Parathyroid adenoma (tissue), 2 donors: ENCODE measurements at regions not wholly inside any gene's neighbourhood (a gene's known extent, or its start where the extent isn't known, plus 50 kb on each side); places are given as distances from the start of the nearest gene placed in this dataset.

Experiments used
- H2AFZ ChIP-seq: fragments of 300-600 bp; sonication (generic); one replicate; pipeline ENCODE4 v1.7.0; 2017; ENCODE audit warnings: antibody characterized with exemption, mild to moderate bottlenecking
- H3K27ac ChIP-seq: fragments of 300-600 bp; sonication (generic); one replicate; pipeline ENCODE4 v1.7.0; 2017
- H3K27me3 ChIP-seq: fragments of 300-600 bp; sonication (generic); one replicate; pipeline ENCODE4 v1.7.0; 2017; ENCODE audit warnings: low read length; ENCODE audit not compliant: control insufficient read depth, insufficient read depth
- H3K36me3 ChIP-seq: fragments of 300-600 bp; sonication (generic); one replicate; pipeline ENCODE4 v1.7.0; 2017; ENCODE audit warnings: low read length; ENCODE audit not compliant: control insufficient read depth, insufficient read depth
- H3K4me1 ChIP-seq: fragments of 300-600 bp; sonication (generic); one replicate; pipeline ENCODE4 v1.7.0; 2017; ENCODE audit warnings: control low read depth
- H3K4me2 ChIP-seq: fragments of 300-600 bp; sonication (generic); one replicate; pipeline ENCODE4 v1.7.0; 2017; ENCODE audit warnings: low read length
- H3K4me3 ChIP-seq: fragments of 300-600 bp; sonication (generic); one replicate; pipeline ENCODE4 v1.7.0; 2017; ENCODE audit warnings: low read depth, low read length
- H3K79me2 ChIP-seq: fragments of 300-600 bp; sonication (generic); one replicate; pipeline ENCODE4 v1.7.0; 2017; ENCODE audit warnings: control low read depth
- H3K9ac ChIP-seq: fragments of 300-600 bp; sonication (generic); one replicate; pipeline ENCODE4 v1.7.0; 2017; ENCODE audit warnings: mild to moderate bottlenecking
- H3K9me3 ChIP-seq: fragments of 300-600 bp; sonication (generic); one replicate; pipeline ENCODE4 v1.7.0; 2017; ENCODE audit warnings: low read length; ENCODE audit not compliant: control insufficient read depth
- TF ChIP-seq, protein P1 (sequence below): fragments of 300-600 bp; sonication (generic); IDR thresholded peaks from one replicate; pipeline ENCODE4 v1.7.0; 2017; ENCODE audit warnings: antibody characterized with exemption, mild to moderate bottlenecking
- donor health status: primary hyperparathyroidism.

DNA sequence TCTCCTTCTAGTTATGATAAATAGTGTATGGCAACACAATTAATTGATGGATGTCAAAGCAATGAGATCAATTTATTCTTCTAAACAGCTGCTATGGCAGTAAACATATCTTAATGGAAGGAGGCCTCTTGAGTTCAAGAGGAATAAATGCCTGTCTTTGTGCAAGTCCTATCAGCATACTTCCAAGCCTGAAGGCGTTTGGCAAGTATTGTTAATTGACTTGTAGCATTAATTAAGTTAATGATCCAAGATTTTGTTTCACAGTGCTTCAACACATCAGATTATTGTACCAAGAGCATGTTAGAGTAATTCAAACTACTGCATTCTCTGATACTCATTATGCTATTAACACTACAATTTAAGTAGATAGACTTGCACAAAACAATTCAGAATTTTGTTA lies 144.8 kb downstream of the FAT4 start:
- Histone ChIP-seq H3K9me3 (no peaks in the 10 kb centered on the region), H3K4me2 (no peak overlapping the region), H3K36me3 (no peaks in the 10 kb centered on the region), H3K27ac (no peak overlapping the region), H3K4me1 (no peaks in the 10 kb centered on the region), H2AFZ (no peak overlapping the region), H3K9ac (no peak overlapping the region), H3K4me3 (no peak overlapping the region), H3K79me2 (no peaks in the 10 kb centered on the region), H3K27me3 (no peaks in the 10 kb centered on the region)
- TF ChIP-seq, protein P1, sequence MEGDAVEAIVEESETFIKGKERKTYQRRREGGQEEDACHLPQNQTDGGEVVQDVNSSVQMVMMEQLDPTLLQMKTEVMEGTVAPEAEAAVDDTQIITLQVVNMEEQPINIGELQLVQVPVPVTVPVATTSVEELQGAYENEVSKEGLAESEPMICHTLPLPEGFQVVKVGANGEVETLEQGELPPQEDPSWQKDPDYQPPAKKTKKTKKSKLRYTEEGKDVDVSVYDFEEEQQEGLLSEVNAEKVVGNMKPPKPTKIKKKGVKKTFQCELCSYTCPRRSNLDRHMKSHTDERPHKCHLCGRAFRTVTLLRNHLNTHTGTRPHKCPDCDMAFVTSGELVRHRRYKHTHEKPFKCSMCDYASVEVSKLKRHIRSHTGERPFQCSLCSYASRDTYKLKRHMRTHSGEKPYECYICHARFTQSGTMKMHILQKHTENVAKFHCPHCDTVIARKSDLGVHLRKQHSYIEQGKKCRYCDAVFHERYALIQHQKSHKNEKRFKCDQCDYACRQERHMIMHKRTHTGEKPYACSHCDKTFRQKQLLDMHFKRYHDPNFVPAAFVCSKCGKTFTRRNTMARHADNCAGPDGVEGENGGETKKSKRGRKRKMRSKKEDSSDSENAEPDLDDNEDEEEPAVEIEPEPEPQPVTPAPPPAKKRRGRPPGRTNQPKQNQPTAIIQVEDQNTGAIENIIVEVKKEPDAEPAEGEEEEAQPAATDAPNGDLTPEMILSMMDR, result no peak

DNA sequence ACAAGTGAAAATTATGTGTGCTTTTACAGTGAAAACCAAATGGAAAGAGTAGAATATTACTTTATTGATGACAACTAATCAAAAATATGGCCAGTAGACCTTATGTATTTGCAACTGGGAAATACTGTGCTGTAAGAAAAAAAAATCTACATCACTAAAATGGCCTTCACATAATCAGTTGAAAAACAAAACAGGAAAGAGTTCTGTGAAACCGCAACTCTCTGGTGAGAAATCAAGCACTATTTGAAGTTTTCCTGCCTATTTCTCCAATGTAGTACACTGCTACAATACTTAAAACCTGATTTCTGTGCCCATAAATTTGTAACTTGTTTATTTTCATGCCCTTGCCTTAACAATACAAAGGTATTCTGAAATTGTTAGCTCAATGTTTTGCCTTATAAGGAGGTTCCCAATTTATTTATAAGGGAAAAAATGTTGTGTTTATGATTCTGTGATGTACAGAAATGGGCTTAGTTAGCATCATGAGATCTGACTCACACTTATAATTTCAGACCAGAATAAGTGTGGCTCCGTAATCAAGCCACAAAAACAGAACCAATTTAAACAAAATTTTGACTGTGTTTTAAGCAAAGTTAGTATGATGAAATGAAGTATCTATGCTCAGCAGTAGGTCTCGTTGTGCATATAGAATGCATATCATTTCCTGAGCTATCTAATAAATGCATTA lies 147.1 kb downstream of the FAT4 start:
- Histone ChIP-seq H3K4me3 (no peak overlapping the region), H2AFZ (no peak overlapping the region), H3K36me3 (no peaks in the 10 kb centered on the region), H3K4me2 (no peak overlapping the region), H3K9ac (no peak overlapping the region), H3K79me2 (no peaks in the 10 kb centered on the region), H3K27ac (no peak overlapping the region), H3K9me3 (no peaks in the 10 kb centered on the region), H3K4me1 (no peaks in the 10 kb centered on the region), H3K27me3 (no peaks in the 10 kb centered on the region)
- TF ChIP-seq, protein P1, result no peak

DNA sequence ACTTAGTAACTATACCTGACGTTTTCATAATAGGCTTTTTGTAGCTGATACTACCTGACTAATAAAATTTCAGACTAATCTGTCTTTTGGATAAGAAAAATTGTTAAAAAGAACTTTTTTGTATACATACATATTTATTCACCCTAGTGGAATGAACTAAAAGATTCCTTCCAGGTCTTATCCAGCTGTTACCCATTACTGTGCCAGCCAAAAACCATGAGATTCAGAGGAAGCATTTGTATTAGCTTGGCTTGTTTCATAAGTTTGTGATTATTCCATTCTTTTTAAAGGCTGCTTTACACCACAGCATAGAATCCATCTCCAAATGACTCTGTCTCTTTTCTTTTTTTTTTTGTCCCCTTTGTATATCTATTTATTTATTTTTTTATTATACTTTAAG lies 149.4 kb downstream of the FAT4 start:
- Histone ChIP-seq H3K9me3 (no peaks in the 10 kb centered on the region), H3K36me3 (no peaks in the 10 kb centered on the region), H3K4me2 (no peak overlapping the region), H3K79me2 (no peaks in the 10 kb centered on the region), H3K27ac (no peak overlapping the region), H2AFZ (no peak overlapping the region), H3K9ac (no peak overlapping the region), H3K4me3 (no peak overlapping the region), H3K4me1 (no peaks in the 10 kb centered on the region), H3K27me3 (no peaks in the 10 kb centered on the region)
- TF ChIP-seq, protein P1, result no peak

DNA sequence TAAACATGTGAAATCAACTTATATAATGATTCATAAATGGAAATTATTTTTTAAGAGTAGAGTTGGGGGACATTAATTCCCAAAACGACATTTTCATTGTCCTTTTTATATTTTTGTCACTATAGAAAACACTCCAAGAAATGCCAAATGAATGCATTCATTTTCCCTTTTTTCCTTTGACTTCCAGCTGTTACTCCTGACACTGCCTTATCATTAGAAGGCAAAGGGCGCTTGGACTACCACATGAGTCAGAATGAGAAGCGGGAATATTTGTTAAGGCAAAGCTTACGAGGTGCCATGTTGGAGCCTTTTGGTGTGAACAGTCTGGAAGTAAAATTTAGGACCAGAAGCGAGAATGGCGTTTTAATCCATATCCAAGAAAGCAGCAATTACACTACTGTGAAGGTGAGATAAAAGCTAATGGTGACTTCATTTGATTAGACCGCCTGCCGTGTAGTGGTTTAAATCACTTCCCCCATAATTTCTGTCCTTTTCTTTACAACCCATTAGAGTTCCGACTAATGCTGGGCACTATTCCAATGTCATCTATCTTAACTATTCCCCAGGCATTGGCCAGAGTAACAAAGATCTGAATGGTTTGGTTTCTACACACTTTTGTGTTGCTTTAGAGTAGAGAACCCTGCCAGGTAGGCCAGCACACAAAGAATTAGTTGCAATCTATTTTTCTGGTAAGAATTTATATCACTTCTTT lies 166.7 kb downstream of the FAT4 start:
- Histone ChIP-seq H3K4me1 (no peaks in the 10 kb centered on the region), H3K36me3 (no peaks in the 10 kb centered on the region), H3K27me3 (no peaks in the 10 kb centered on the region), H3K79me2 (no peaks in the 10 kb centered on the region), H2AFZ (no peak overlapping the region), H3K9ac (no peak overlapping the region), H3K9me3 (no peaks in the 10 kb centered on the region), H3K4me3 (no peak overlapping the region), H3K27ac (no peak overlapping the region), H3K4me2 (no peak overlapping the region)
- TF ChIP-seq, protein P1, result no peak
